HPDE6-E6E7 (cell line): ENCODE measurements at regions not wholly inside any gene's neighbourhood (a gene's known extent, or its start where the extent isn't known, plus 50 kb on each side); places are given as distances from the start of the nearest gene placed in this dataset.
"Not testable (repeated sequence)": the region's sequence is repeated elsewhere in the genome, so short reads cannot be mapped to it uniquely, and the experiment has no call there.

Experiments
- DNase-seq: peaks from one replicate; pipeline ENCODE4 v3.0.0; 2011; ENCODE audit warnings: missing footprints; ENCODE audit errors: extremely low spot score

DNA sequence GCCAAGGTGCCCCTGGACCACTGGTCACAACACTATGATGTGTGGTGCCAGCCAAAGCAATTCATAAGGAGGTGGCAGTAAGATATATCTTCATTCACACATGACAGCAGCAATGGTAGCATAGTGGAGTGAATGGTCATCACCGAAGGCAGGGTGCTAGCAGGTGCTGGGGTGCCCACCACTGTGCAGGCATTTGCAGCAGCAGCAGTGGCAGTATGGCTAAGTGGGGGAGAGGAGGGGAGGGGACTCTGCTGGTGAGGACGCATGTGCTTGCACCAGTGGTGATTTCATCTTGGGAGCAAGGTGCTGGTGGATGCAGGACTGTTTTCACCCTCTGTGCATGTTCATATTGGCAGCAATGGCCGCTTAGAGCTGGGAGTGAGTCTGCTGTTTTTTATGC lies 419.1 kb upstream of the KLHL4 start:
- no peak for DNase-seq

DNA sequence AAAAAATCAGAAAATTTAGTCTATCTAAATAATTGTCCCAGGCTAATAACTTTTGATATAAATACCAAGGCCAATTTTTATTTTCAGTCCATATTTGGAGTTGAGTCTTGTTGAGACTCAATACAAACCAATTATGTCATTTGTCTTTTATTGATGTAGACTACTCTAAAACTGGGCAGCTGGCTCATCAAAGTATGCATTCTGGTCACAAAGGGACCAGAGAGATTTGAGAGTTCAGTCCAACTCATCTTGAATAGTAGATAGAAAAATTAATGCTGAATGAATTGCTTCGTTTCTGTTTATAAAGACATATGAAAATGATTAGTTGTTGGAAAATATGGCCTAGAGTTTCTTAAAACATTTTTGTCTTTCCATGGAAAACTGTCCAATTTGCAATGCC lies 412.5 kb upstream of the KLHL4 start:
- DNase-seq: no peak

DNA sequence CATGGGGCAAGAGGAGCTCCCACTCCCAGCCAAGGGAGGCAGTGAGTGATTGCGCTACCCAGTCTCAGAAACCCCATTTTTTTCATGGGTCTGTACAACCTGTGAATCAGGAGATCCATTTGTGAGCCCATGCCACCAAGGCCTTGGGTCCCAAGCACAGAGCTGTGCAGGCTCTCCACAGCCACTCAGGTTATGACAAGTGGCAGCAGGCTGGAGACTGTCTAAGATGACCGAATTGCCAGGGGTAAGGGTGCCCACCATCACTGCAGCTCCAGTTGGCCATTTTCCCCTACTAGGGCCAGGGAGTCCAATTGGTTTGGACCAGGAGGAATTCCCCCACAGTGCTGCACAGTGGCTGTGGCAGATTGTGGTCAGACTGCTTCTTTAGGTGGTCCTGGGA lies 407.5 kb upstream of the KLHL4 start:
- no peak for DNase-seq

DNA sequence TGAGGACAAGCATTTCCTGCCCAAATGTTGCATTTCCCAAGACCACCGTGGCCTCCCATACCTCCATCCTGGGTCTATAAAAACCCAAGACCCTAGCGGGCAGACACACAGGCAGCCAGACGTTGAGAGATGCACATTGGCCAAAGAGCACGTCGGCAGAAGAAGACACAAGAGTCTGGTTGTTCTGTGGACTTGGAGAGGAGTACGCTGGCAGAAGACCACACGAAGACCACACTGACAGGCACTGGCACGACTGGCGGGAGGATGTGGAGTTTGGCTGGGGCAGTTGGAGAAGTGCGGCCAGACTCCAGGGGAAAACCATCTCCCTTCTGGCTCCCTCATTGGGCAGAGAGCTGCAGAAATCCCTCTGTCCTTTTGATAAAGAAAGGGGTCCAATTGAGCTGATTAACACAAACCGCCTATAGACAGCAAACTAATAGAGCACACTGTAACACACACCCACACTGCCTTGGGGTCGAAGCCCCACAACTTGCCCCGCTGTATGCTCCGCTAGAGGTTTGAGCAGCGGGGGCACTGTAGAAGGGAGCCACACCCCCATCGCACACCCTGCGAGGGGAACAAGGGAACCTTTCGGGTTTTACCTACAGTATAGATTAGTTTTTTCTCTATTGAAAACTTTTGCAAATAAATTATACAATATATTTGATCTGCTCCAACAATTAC lies 376.7 kb upstream of the KLHL4 start:
- DNase-seq: no peak

DNA sequence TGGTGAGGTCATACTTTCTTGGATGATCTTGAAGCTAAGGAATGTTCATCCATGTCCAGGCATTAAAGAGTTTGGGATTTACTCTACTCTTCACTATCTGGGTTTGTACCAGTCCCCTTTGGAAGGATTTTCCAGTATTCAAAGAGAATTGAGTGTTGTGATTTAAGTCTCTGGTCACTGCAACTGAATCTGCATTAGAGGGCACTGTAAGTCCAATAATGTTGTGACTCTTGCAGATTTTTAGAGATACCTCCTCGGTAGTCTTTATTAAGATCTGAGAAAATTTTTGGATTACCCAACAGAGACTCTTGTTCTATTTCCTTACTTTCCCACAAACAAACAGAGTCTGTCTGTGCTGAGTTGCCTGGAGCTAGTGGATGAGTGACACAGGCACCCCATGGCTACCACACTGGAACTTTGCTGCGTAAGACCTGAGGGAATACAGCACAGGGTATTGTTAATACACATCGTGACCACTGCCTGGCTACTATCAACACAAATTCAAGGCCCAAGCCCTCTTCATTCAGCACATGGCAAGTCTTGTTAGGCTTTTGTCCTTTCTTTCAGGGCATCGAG lies 357.1 kb upstream of the KLHL4 start:
- no peak for DNase-seq

DNA sequence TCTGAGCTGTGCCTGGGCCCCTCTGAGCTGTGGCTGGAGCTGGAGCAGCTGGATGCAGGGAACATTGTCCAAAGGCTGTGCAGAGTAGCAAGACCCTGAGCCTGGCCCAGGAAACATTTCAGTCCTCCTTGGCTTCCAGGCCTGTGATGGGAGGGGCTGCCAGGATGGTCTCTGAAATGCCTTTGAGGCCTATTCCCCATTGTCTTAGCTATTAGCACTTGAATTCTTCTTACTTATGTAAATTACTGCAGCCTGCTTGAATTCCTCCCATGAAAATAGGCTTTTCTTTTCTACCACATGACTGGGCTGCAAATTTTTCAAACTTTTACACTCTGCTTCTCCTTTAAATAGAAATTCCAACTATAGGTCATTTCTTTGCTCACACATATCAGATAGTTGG lies 349.8 kb upstream of the KLHL4 start:
- no peak for DNase-seq

DNA sequence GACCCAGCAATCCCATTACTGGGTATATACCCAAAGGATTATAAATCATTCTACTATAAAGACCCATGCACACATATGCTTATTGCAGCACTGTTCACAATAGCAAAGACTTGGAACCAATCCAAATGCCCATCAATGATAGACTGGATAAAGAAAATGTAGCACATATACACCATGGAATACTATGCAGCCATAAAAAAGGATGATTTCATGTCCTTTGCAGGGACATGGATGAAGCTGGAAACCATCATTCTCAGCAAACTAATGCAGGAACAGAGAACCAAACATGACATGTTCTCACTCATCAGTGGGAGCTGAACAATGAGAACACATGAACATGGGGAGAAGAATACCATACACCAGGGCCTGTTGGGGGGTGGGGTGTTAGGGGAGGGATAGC lies 339.6 kb upstream of the KLHL4 start:
- not testable (repeated sequence) for DNase-seq
